ENCODE measurements at regions not wholly inside any gene's neighbourhood (a gene's known extent, or its start where the extent isn't known, plus 50 kb on each side); places are given as distances from the start of the nearest gene placed in this dataset.
A peak's percentile ranks its signal among the peaks of the same experiment; 100 is the strongest.

DNA sequence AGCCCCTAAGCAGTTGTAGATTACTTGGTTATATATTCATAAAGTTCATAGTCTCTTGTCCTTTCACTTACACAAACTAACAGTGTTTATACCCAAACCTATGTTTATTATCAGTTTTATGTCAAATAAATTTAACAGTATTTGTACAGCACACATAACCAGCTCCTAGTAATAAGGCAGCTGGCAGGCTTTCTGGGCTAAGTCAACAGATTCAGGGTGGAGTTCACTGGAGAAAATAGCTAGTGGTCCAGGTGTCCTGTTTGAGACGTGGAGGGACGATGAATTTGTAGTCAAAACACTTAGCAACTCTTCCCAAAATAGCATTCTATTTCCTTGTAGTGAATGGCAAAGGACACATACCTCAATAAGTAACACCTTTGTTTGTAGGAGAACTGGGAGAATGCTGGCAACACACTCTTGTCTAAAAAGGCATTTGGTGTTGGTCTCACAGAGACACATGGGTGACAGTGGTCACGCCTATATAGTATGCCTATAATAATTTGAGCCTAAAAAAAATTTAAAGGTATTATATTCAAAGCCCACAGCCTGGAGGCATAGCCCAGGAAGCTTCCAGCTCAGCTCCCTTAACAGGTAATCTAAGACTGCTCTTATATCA is 156.4 kb upstream of the CARMIL1 start:
- no peaks in the 10 kb centered on the region for H3K27me3 Mint-ChIP-seq
- H3K27me3 ChIP-seq (ENCODE audit: control insufficient read depth in 1 of 2, insufficient read depth in 2 of 2, low read length in 2 of 2) = no peaks in the 10 kb centered on the region
- no peak overlapping the region for H3K4me3 ChIP-seq (ENCODE audit: low read length)
- H3K9me3 Mint-ChIP-seq = no peaks in the 10 kb centered on the region
- H3K36me3 ChIP-seq (ENCODE audit: insufficient read depth, low read length) = peaks cover 25% of the 10 kb centered on the region
- intact Hi-C loops (cut with DNase I, micrococcal nuclease) = no loop called here
- TF ChIP-seq, protein P1, sequence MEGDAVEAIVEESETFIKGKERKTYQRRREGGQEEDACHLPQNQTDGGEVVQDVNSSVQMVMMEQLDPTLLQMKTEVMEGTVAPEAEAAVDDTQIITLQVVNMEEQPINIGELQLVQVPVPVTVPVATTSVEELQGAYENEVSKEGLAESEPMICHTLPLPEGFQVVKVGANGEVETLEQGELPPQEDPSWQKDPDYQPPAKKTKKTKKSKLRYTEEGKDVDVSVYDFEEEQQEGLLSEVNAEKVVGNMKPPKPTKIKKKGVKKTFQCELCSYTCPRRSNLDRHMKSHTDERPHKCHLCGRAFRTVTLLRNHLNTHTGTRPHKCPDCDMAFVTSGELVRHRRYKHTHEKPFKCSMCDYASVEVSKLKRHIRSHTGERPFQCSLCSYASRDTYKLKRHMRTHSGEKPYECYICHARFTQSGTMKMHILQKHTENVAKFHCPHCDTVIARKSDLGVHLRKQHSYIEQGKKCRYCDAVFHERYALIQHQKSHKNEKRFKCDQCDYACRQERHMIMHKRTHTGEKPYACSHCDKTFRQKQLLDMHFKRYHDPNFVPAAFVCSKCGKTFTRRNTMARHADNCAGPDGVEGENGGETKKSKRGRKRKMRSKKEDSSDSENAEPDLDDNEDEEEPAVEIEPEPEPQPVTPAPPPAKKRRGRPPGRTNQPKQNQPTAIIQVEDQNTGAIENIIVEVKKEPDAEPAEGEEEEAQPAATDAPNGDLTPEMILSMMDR (IDR thresholded peaks at IDR 0.05) = no peak
- POLR2A ChIA-PET = interaction anchor here (0.9 to 1.1 kb wide), 2 partner anchors 15 to 16 kb away, joined by 4 read pairs; no protein-coding TSS in a partner anchor
- H3K9me3 ChIP-seq (ENCODE audit: control insufficient read depth in 1 of 2, insufficient read depth in 1 of 2, low read length in 2 of 2) = no peaks in the 10 kb centered on the region
- H3K27ac Mint-ChIP-seq = no peak overlapping the region
- H3K4me3 Mint-ChIP-seq = no peak overlapping the region
- H3K27ac ChIP-seq (ENCODE audit: low read depth in 1 of 2, low read length in 2 of 2) = no peak overlapping the region
- CTCF ChIA-PET = interaction anchor here (0.5 kb wide), 1 partner anchor 143 kb away, joined by 3 read pairs; no protein-coding TSS in a partner anchor
- H3K36me3 Mint-ChIP-seq (ENCODE audit: low read depth) = peaks cover 75% of the 10 kb centered on the region
- H3K4me1 ChIP-seq (ENCODE audit: insufficient read depth, low read length) = peaks cover 6% of the 10 kb centered on the region
- ATAC-seq (ENCODE audit: poor library complexity) (no peak), DNase-seq (no peak)
- H3K4me1 Mint-ChIP-seq (ENCODE audit: low read depth) = peaks cover 24% of the 10 kb centered on the region

DNA sequence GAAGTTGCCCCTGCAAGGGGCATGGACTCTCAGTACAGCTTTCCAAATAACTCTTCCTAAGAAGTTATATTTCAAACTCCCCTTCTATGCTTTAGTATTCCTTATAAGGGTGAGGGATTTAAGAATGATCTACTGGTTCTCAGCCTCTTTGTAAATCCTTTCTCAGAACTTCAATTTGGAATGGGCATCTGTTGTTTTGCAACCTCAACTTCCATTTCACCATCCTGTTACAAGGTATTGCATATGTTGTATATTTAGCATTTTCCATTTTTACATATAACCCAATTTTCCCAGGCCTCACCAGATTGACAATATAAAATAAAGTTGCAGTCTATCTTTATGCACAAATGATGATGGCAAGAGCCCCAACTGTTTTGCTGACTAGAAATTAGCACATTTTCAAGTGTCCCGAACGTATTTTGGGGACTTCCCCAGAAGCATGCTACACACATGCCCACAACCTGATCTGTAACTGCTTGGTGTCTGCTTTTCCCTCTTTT is 154.9 kb upstream of the CARMIL1 start:
- no peaks in the 10 kb centered on the region for H3K27me3 Mint-ChIP-seq
- H3K9me3 ChIP-seq (ENCODE audit: control insufficient read depth in 1 of 2, insufficient read depth in 1 of 2, low read length in 2 of 2) = no peaks in the 10 kb centered on the region
- H3K9me3 Mint-ChIP-seq = no peaks in the 10 kb centered on the region
- no peak overlapping the region for H3K4me3 ChIP-seq (ENCODE audit: low read length)
- H3K27me3 ChIP-seq (ENCODE audit: control insufficient read depth in 1 of 2, insufficient read depth in 2 of 2, low read length in 2 of 2) = no peaks in the 10 kb centered on the region
- no peak overlapping the region for H3K4me3 Mint-ChIP-seq
- TF ChIP-seq, protein P1 (IDR thresholded peaks at IDR 0.05) = no peak
- peaks cover 3% of the 10 kb centered on the region for H3K4me1 ChIP-seq (ENCODE audit: insufficient read depth, low read length)
- H3K27ac Mint-ChIP-seq = peak overlapping the region; percentile 16
- no peak overlapping the region for H3K27ac ChIP-seq (ENCODE audit: low read depth in 1 of 2, low read length in 2 of 2)
- DNase-seq = no peak
- peaks cover 28% of the 10 kb centered on the region for H3K36me3 ChIP-seq (ENCODE audit: insufficient read depth, low read length)
- CTCF ChIA-PET = no interaction called here
- no peak for ATAC-seq (ENCODE audit: poor library complexity)
- intact Hi-C loops (cut with DNase I, micrococcal nuclease) = no loop called here
- peaks cover 29% of the 10 kb centered on the region for H3K4me1 Mint-ChIP-seq (ENCODE audit: low read depth)
- H3K36me3 Mint-ChIP-seq (ENCODE audit: low read depth) = peaks cover 81% of the 10 kb centered on the region
- POLR2A ChIA-PET = interaction anchor here (0.8 kb wide), 1 partner anchor 11 kb away, joined by 3 read pairs; no protein-coding TSS in a partner anchor

DNA sequence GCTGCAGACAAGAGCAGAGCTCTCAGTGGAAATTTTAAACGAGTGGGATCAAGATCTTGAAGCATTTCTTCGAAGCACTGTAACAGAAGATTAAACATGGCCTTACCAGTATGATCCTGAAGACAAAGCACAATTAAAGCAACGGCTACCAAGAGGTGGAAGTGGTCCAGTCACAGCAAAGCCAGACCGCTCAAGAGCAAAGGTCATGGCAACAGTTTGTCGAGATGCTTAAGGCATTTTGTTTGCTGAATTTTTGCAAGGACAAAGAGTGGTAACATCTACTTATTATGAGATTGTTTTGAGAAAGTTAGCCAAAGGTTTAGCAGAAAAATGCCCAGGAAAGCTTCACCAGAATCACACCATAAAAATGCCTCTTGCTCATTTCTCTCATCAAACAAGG is 153.4 kb upstream of the CARMIL1 start:
- Mint-ChIP-seq H3K36me3 (ENCODE audit: low read depth) (peaks cover 87% of the 10 kb centered on the region), H3K9me3 (no peaks in the 10 kb centered on the region), H3K4me1 (ENCODE audit: low read depth) (peaks cover 36% of the 10 kb centered on the region), H3K4me3 (no peak overlapping the region), H3K27me3 (no peaks in the 10 kb centered on the region), H3K27ac (no peak overlapping the region)
- ATAC-seq (ENCODE audit: poor library complexity) (no peak), DNase-seq (no peak)
- H3K9me3 ChIP-seq (ENCODE audit: control insufficient read depth in 1 of 2, insufficient read depth in 1 of 2, low read length in 2 of 2) = no peaks in the 10 kb centered on the region
- no peaks in the 10 kb centered on the region for H3K4me1 ChIP-seq (ENCODE audit: insufficient read depth, low read length)
- H3K27me3 ChIP-seq (ENCODE audit: control insufficient read depth in 1 of 2, insufficient read depth in 2 of 2, low read length in 2 of 2) = no peaks in the 10 kb centered on the region
- TF ChIP-seq, protein P1 (IDR thresholded peaks at IDR 0.05) = no peak
- H3K36me3 ChIP-seq (ENCODE audit: insufficient read depth, low read length) = peaks cover 28% of the 10 kb centered on the region
- intact Hi-C loops (cut with DNase I, micrococcal nuclease) = no loop called here
- no peak overlapping the region for H3K27ac ChIP-seq (ENCODE audit: low read depth in 1 of 2, low read length in 2 of 2)
- ChIA-PET POLR2A (no interaction called here), CTCF (no interaction called here)
- no peak overlapping the region for H3K4me3 ChIP-seq (ENCODE audit: low read length)

Measured in CD4-positive, alpha-beta T cell (primary cell).